SU-DHL-6 (cell line): ENCODE measurements at regions not wholly inside any gene's neighbourhood (a gene's known extent, or its start where the extent isn't known, plus 50 kb on each side); places are given as distances from the start of the nearest gene placed in this dataset.

Experiments
- H2AFZ ChIP-seq: fragments of 200-600 bp; sonication (generic); 2 replicates; pipeline ENCODE4 v1.6.1; 2014; ENCODE audit warnings: low read depth, mild to moderate bottlenecking, moderate library complexity, mixed read lengths, antibody characterized with exemption, low read length; ENCODE audit not compliant: severe bottlenecking
- H3F3A ChIP-seq: fragments of 200-600 bp; shearing (Covaris generic); 2 replicates; pipeline ENCODE4 v1.6.0; 2016; ENCODE audit warnings: antibody characterized with exemption, mild to moderate bottlenecking; ENCODE audit not compliant: insufficient read depth
- H3K27ac ChIP-seq: fragments of 200-600 bp; sonication (generic); 2 replicates; pipeline ENCODE4 v1.5.1; 2016; ENCODE audit warnings: low read depth, mild to moderate bottlenecking, low read length, moderate library complexity, mixed read lengths
- H3K27me3 ChIP-seq: fragments of 200-600 bp; sonication (generic), shearing (Covaris generic); 2 replicates; pipeline ENCODE4 v1.6.0; 2014; ENCODE audit warnings: mild to moderate bottlenecking, low read length
- H3K36me3 ChIP-seq: fragments of 200-600 bp; sonication (generic); 2 replicates; pipeline ENCODE4 v1.6.1; 2014; ENCODE audit warnings: mild to moderate bottlenecking, low read length, mixed read lengths
- H3K4me2 ChIP-seq: fragments of 300-600, 200-600 bp; shearing (Covaris generic), sonication (generic); 2 replicates; pipeline ENCODE4 v1.6.0; 2014; ENCODE audit warnings: low read length, low read depth, mild to moderate bottlenecking; ENCODE audit not compliant: poor library complexity, severe bottlenecking
- H3K4me3 ChIP-seq: fragments of 200-600 bp; sonication (generic); 2 replicates; pipeline ENCODE4 v1.5.1; 2014; ENCODE audit warnings: antibody characterized with exemption, low read length, mild to moderate bottlenecking, mixed read lengths; ENCODE audit not compliant: insufficient read depth, poor library complexity, severe bottlenecking
- H3K79me2 ChIP-seq: fragments of 200-600 bp; sonication (generic); 2 replicates; pipeline ENCODE4 v1.6.1; 2014; ENCODE audit warnings: mild to moderate bottlenecking, low read length, moderate library complexity; ENCODE audit not compliant: insufficient read depth
- H3K9ac ChIP-seq: fragments of 200-600 bp; sonication (generic); 2 replicates; pipeline ENCODE4 v1.7.0; 2014; ENCODE audit warnings: mild to moderate bottlenecking, low read length
- H3K9me2 ChIP-seq: fragments of 200-600 bp; sonication (generic); replicated peaks from 2 replicates; pipeline ENCODE4 v1.6.1; 2014; ENCODE audit warnings: low read length; ENCODE audit not compliant: insufficient read depth
- H3K9me3 ChIP-seq: fragments of 200-600 bp; sonication (generic); 2 replicates; pipeline ENCODE4 v1.6.1; 2014; ENCODE audit warnings: low read length, mixed read lengths; ENCODE audit not compliant: insufficient read depth
- H4K20me1 ChIP-seq: fragments of 200-600 bp; sonication (generic); 2 replicates; pipeline ENCODE4 v1.6.1; 2014; ENCODE audit warnings: low read depth, mild to moderate bottlenecking, antibody characterized with exemption, low read length, moderate library complexity, mixed read lengths
- CTCF ChIP-seq: fragments of 200-600 bp; sonication (generic); IDR thresholded peaks from one replicate; pipeline ENCODE4 v1.5.1; 2017; ENCODE audit warnings: antibody characterized with exemption, mild to moderate bottlenecking, low read length, moderate library complexity; ENCODE audit not compliant: insufficient read depth, poor library complexity, severe bottlenecking
- EZH2phosphoT487 ChIP-seq: fragments of 200-600 bp; sonication (generic), shearing (Covaris generic); conservative IDR thresholded peaks from 2 replicates; pipeline ENCODE4 v1.6.1; 2018; ENCODE audit warnings: mild to moderate bottlenecking, antibody characterized with exemption, low read length, moderate library complexity, mixed read lengths

DNA sequence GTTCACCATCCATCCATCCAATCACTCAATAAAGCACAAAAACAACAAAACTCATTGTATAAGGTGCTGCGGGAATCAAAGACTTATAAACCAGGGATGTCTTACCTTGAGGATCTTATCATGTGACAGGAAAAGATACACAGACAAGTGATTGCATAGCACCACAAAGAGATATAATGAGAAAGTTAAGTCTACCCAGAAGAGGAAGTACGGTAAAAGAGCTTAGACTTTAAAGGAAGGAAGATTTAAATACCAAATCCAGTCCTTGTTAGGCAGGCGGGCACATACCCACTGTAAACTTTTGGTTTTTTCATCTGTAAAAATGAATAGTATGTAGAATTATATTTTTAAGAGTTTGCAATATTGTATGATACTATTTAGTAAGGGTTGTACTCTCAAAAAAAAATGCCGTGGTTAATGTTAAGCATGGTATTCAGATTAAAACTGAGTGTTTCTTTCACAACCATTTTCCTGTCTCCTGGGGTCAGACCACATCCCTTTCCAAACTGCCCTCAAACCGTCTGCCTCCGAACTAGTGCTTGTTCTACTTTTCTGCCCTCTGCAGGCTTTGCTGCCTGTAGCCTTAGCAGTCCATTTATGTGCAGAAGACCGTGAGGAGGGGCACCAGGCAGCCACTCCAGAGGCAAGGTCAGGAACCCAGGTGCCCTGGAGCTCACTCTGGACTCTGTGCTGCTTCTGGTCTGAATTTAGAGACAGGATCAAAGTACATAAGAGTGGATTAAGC is 179.5 kb upstream of the SYNDIG1 start:
- Histone ChIP-seq H3K4me3 (no peak overlapping the region), H2AFZ (no peak overlapping the region), H3K36me3 (no peaks in the 10 kb centered on the region), H4K20me1 (no peaks in the 10 kb centered on the region), H3K9me2 (no peaks in the 10 kb centered on the region), H3K9ac (no peak overlapping the region), H3K4me2 (no peak overlapping the region), H3K79me2 (no peaks in the 10 kb centered on the region), H3K27me3 (no peaks in the 10 kb centered on the region), H3K9me3 (no peaks in the 10 kb centered on the region), H3K27ac (no peak overlapping the region), H3F3A (no peaks in the 10 kb centered on the region)
- TF ChIP-seq CTCF (no peak), EZH2phosphoT487 (no peak)

GRCh38 chr20:24283186-24283585 is 186.2 kb upstream of the SYNDIG1 start:
- H3K9me3 ChIP-seq, result no peaks in the 10 kb centered on the region
- no peaks in the 10 kb centered on the region for H3K9me2 ChIP-seq
- H4K20me1 ChIP-seq, result no peaks in the 10 kb centered on the region
- no peak overlapping the region for H3K9ac ChIP-seq
- no peak overlapping the region for H3K4me3 ChIP-seq
- H3K4me2 ChIP-seq, result no peak overlapping the region
- H3F3A ChIP-seq, result no peaks in the 10 kb centered on the region
- H3K27ac ChIP-seq, result no peak overlapping the region
- H2AFZ ChIP-seq, result no peak overlapping the region
- no peaks in the 10 kb centered on the region for H3K36me3 ChIP-seq
- TF ChIP-seq EZH2phosphoT487, result no peak
- TF ChIP-seq CTCF, result no peak
- no peaks in the 10 kb centered on the region for H3K27me3 ChIP-seq
- no peaks in the 10 kb centered on the region for H3K79me2 ChIP-seq

GRCh38 chr20:24277196-24277595 is 192.2 kb upstream of the SYNDIG1 start:
- Histone ChIP-seq H3K27ac (no peak overlapping the region), H3F3A (no peaks in the 10 kb centered on the region), H3K4me2 (no peak overlapping the region), H3K9me3 (no peaks in the 10 kb centered on the region), H3K9me2 (no peaks in the 10 kb centered on the region), H4K20me1 (no peaks in the 10 kb centered on the region), H3K4me3 (no peak overlapping the region), H3K9ac (no peak overlapping the region), H3K36me3 (no peaks in the 10 kb centered on the region), H3K27me3 (no peaks in the 10 kb centered on the region), H2AFZ (no peak overlapping the region), H3K79me2 (no peaks in the 10 kb centered on the region)
- no peak for TF ChIP-seq CTCF
- TF ChIP-seq EZH2phosphoT487, result no peak
